ENCODE measurements at regions not wholly inside any gene's neighbourhood (a gene's known extent, or its start where the extent isn't known, plus 50 kb on each side); places are given as distances from the start of the nearest gene placed in this dataset.

DNA sequence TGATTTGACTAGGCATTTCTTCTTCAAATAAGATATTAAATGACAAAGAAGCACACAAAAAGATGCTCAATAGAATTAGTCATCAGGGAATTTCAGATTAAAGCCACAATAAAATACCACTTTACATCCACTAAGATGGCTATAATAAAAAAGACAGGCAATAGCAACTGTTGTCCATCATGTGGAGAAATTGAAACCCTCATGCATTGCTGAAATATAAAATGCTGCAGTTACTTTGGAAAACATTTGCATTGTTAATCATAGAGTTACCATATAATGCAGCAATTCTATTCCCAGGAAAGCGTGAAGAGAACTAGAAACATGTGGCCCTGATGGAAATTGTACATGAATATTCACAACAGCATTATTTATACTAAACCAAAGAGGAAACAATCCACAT is 605.5 kb upstream of the SLITRK1 start:
- no peak for TF ChIP-seq EZH2 (IDR thresholded peaks at IDR 0.05)
- TF ChIP-seq POLR2AphosphoS5 (IDR thresholded peaks at IDR 0.05; ENCODE audit: borderline replicate concordance, low read depth, low read length), result no peak
